Effector memory CD8-positive, alpha-beta T cell (primary cell): ENCODE measurements at regions not wholly inside any gene's neighbourhood (a gene's known extent, or its start where the extent isn't known, plus 50 kb on each side); places are given as distances from the start of the nearest gene placed in this dataset.
A peak's percentile ranks its signal among the peaks of the same experiment; 100 is the strongest.

Source experiments
- ATAC-seq: fragments of 150-1000 bp; cut with Tn5 transposase; replicated peaks from 2 replicates; pipeline ENCODE4 v1.10.0; 2021; ENCODE audit warnings: mild to moderate bottlenecking, moderate library complexity
- DNase-seq, 3 experiments: peaks; one replicate each; pipeline ENCODE4 v3.0.0; 2021
- H3K27ac Mint-ChIP-seq, 2 donors: one replicate each; pipeline ENCODE4 v1.8.0; 2022; ENCODE audit warnings: mild to moderate bottlenecking in 2 of 2, mixed read lengths in 2 of 2, moderate library complexity in 2 of 2
- H3K27me3 Mint-ChIP-seq, 2 donors: one replicate each; pipeline ENCODE4 v1.8.0; 2022; ENCODE audit warnings: mixed read lengths in 2 of 2
- H3K36me3 Mint-ChIP-seq: one replicate; pipeline ENCODE4 v1.8.0; 2022; ENCODE audit warnings: mild to moderate bottlenecking, moderate library complexity, mixed read lengths; ENCODE audit not compliant: insufficient read depth
- H3K4me1 Mint-ChIP-seq, 2 donors: one replicate each; pipeline ENCODE4 v1.8.0; 2022; ENCODE audit warnings: low read depth in 2 of 2, mixed read lengths in 2 of 2
- H3K4me3 Mint-ChIP-seq, 2 donors: one replicate each; pipeline ENCODE4 v1.8.0; 2022; ENCODE audit warnings: mild to moderate bottlenecking in 2 of 2, mixed read lengths in 2 of 2, moderate library complexity in 2 of 2
- H3K9me3 Mint-ChIP-seq, 2 donors: one replicate each; pipeline ENCODE4 v1.8.0; 2022; ENCODE audit warnings: mixed read lengths in 2 of 2

- no peak for ATAC-seq
- H3K27ac Mint-ChIP-seq, result no peak overlapping the region
- no peaks in the 10 kb centered on the region for H3K27me3 Mint-ChIP-seq
- no peaks in the 10 kb centered on the region for H3K36me3 Mint-ChIP-seq
- H3K9me3 Mint-ChIP-seq, result peaks cover 0 to 6% of the 10 kb centered on the region in 2 donors
- no peak overlapping the region for H3K4me3 Mint-ChIP-seq
- no peaks in the 10 kb centered on the region for H3K4me1 Mint-ChIP-seq
- no peak for DNase-seq
Observed at GRCh38 chr3:110093411-110093810, 756.1 kb upstream of the DPPA4 start.

GRCh38 chr3:110093812-110094401 lies 756.6 kb upstream of the DPPA4 start:
- Mint-ChIP-seq H3K36me3 (no peaks in the 10 kb centered on the region), H3K4me1 (no peaks in the 10 kb centered on the region), H3K27ac (no peak overlapping the region), H3K4me3 (no peak overlapping the region), H3K27me3 (no peaks in the 10 kb centered on the region), H3K9me3 (peaks cover 0 to 7% of the 10 kb centered on the region in 2 donors)
- ATAC-seq (no peak), DNase-seq (no peak)

DNA sequence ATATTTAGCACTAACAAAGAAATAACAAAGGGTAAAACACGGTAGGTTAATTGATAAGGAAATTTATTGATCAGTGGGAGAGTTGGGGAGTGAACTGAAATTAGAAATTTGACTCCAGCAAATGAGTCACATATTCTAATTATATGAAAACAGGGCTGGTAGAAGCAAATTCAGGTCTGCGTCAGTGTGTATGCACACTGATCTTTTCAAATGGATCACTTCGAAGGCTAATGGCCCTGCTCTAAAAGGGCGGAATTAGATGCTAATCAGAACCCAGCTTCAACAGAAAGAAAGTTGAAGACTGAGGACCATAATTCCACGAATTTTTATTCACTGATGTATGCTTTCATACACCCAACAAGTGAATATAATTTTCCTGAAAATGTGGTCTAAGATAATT lies 762.4 kb upstream of the DPPA4 start:
- peaks cover 0 to 2% of the 10 kb centered on the region in 2 donors for H3K4me1 Mint-ChIP-seq
- no peak overlapping the region for H3K4me3 Mint-ChIP-seq
- peaks cover 0 to 7% of the 10 kb centered on the region in 2 donors for H3K9me3 Mint-ChIP-seq
- no peaks in the 10 kb centered on the region for H3K36me3 Mint-ChIP-seq
- no peak for DNase-seq
- no peak for ATAC-seq
- no peak overlapping the region for H3K27ac Mint-ChIP-seq
- no peaks in the 10 kb centered on the region for H3K27me3 Mint-ChIP-seq

GRCh38 chr3:110101361-110101760 lies 764.0 kb upstream of the DPPA4 start:
- DNase-seq (no peak), ATAC-seq (no peak)
- Mint-ChIP-seq H3K27me3 (no peaks in the 10 kb centered on the region), H3K9me3 (peaks cover 0 to 7% of the 10 kb centered on the region in 2 donors), H3K36me3 (no peaks in the 10 kb centered on the region), H3K27ac (no peak overlapping the region), H3K4me3 (no peak overlapping the region), H3K4me1 (peaks cover 0 to 2% of the 10 kb centered on the region in 2 donors)

DNA sequence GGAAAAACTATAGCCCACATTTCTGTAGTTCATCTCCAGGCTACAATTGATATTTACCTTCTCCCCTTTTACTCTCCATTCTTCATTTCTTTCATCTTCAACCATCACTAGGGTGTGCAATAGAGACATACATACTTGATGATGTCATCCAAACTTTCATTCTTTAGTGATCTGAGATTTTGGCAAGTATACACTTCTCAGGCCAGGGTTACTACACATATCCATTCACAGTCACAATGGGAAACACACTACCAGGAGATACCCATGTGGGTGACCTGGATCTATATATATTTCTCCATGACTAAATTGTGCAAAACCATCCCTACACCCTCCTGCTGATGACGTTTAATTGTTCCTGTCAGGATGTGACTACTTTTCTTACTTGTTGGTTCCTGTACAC lies 769.5 kb upstream of the DPPA4 start:
- Mint-ChIP-seq H3K9me3 (no peaks in the 10 kb centered on the region), H3K27me3 (no peaks in the 10 kb centered on the region), H3K4me3 (no peak overlapping the region), H3K36me3 (no peaks in the 10 kb centered on the region), H3K4me1 (no peaks in the 10 kb centered on the region), H3K27ac (no peak overlapping the region)
- no peak for DNase-seq
- no peak for ATAC-seq

DNA sequence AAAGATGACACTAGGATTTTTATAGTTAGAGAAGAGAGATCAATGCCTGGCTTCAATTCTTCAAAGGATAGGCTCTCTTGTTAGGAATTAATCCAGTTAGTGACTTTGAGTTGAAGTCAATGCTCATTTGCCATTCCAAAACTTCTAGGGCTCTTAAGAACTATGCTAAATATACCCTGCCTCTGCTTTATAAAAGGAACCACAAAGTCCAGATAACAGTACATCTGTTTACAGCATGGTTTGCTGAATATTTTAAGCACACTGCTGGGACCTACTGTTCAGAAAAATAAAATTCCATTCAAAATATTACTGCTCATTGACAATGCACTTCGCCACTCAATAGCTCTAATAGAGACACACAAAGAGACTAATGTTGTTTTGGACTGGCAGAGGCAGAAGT lies 786.6 kb upstream of the DPPA4 start:
- no peaks in the 10 kb centered on the region for H3K27me3 Mint-ChIP-seq
- no peak overlapping the region for H3K4me3 Mint-ChIP-seq
- no peak overlapping the region for H3K27ac Mint-ChIP-seq
- no peaks in the 10 kb centered on the region for H3K9me3 Mint-ChIP-seq
- H3K36me3 Mint-ChIP-seq, result no peaks in the 10 kb centered on the region
- DNase-seq, result no peak
- no peaks in the 10 kb centered on the region for H3K4me1 Mint-ChIP-seq
- no peak for ATAC-seq

- DNase-seq (no peak), ATAC-seq (no peak)
- no peaks in the 10 kb centered on the region for H3K27me3 Mint-ChIP-seq
- no peaks in the 10 kb centered on the region for H3K36me3 Mint-ChIP-seq
- no peak overlapping the region for H3K27ac Mint-ChIP-seq
- H3K4me1 Mint-ChIP-seq, result no peaks in the 10 kb centered on the region
- H3K4me3 Mint-ChIP-seq, result no peak overlapping the region
- H3K9me3 Mint-ChIP-seq, result peaks cover 0 to under 1% of the 10 kb centered on the region in 2 donors
Observed at GRCh38 chr3:110126065-110126464, 788.7 kb upstream of the DPPA4 start.

DNA sequence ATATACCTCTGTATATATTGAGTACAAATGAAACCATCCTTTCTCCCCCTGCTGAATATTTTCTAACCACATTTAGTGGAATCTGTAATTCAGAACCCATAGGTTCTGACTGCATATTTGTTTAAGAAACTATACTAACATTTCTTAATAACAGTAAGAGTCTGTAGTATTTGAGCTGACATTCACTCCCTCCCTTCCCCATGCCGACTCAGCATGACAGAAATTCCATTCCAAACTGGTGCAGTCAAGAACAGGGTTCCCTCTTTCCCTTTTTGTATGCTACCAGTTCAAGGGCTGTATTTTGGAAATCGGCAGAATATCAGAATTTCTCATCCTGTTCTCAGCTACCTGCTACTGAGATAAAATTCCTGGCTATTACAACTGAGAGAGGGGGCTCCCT lies 796.6 kb upstream of the DPPA4 start:
- DNase-seq, result no peak
- H3K27ac Mint-ChIP-seq, result no peak overlapping the region
- peaks cover 0 to 8% of the 10 kb centered on the region in 2 donors for H3K27me3 Mint-ChIP-seq
- no peaks in the 10 kb centered on the region for H3K36me3 Mint-ChIP-seq
- no peaks in the 10 kb centered on the region for H3K4me1 Mint-ChIP-seq
- no peak for ATAC-seq
- peaks cover 0 to 2% of the 10 kb centered on the region in 2 donors for H3K9me3 Mint-ChIP-seq
- no peak overlapping the region for H3K4me3 Mint-ChIP-seq

- H3K4me1 Mint-ChIP-seq, result no peaks in the 10 kb centered on the region
- peaks cover 3% of the 10 kb centered on the region for H3K36me3 Mint-ChIP-seq
- DNase-seq (no peak), ATAC-seq (no peak)
- H3K27me3 Mint-ChIP-seq, result peaks cover 0 to 5% of the 10 kb centered on the region in 2 donors
- H3K9me3 Mint-ChIP-seq, result no peaks in the 10 kb centered on the region
- H3K4me3 Mint-ChIP-seq, result no peak overlapping the region
- no peak overlapping the region for H3K27ac Mint-ChIP-seq
Observed at GRCh38 chr3:110139048-110139447, 801.7 kb upstream of the DPPA4 start.

DNA sequence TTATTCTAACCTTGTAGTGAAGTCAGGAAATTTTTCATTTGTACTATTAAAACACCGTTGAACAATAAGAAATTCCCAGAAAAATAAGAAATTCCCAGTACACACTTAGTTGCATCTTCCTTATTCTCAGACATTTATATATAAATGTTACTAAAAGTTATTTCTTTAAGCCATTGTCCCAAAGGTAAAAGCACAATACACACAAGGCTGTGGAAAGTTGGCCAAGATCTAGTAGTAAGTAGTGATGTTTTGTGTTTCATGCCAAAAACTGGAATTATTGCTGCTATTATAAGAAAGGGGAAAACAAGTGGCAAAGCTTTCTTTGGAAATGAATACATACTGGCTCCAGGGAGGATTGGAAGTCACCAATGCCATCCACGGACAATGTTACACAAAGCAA lies 802.5 kb upstream of the DPPA4 start:
- ATAC-seq (no peak), DNase-seq (no peak)
- Mint-ChIP-seq H3K27me3 (no peaks in the 10 kb centered on the region), H3K4me1 (no peaks in the 10 kb centered on the region), H3K27ac (no peak overlapping the region), H3K4me3 (no peak overlapping the region), H3K9me3 (no peaks in the 10 kb centered on the region), H3K36me3 (peaks cover 3% of the 10 kb centered on the region)

DNA sequence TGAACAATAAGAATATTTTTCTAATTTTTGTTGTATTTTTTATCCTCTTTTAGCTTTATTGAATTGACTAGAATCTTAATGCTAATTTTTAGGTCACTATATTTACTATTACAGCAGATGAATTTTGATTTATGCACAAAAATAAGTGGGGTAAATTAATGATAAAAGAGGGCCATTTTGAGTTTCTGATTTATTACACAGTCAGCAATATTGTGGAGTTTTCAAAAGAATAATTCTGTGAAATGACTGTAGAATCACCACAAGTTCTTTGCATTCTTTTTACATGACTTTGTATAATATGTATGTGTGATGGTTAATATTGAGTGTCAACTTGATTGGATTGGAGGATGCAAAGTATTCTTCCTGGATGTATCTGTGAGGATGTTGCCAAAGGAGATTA lies 812.4 kb upstream of the DPPA4 start:
- H3K9me3 Mint-ChIP-seq, result no peaks in the 10 kb centered on the region
- ATAC-seq (no peak), DNase-seq (no peak)
- H3K27ac Mint-ChIP-seq, result no peak overlapping the region
- no peak overlapping the region for H3K4me3 Mint-ChIP-seq
- H3K27me3 Mint-ChIP-seq, result peaks cover 0 to under 1% of the 10 kb centered on the region in 2 donors
- H3K36me3 Mint-ChIP-seq, result no peaks in the 10 kb centered on the region
- H3K4me1 Mint-ChIP-seq, result no peaks in the 10 kb centered on the region

DNA sequence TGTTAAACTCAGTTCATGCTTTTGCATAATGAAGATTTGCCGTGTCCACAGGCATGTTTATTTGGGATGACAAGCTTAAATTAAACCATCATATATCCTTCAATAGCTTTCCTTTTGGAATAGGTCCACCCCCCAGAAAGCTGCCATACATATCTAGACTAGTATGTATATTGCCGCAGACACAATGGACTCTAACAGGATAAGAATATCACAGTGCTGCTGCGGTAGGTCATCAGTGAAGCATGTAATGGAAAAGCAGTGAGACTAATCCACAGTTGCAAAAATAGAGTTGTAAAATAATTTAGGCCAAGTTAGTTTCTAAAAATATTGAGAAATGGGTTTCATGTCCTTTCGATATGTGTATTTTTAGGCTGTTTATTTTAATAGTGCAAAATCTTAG lies 819.9 kb upstream of the DPPA4 start:
- ATAC-seq (no peak), DNase-seq (no peak)
- H3K9me3 Mint-ChIP-seq, result no peaks in the 10 kb centered on the region
- H3K27me3 Mint-ChIP-seq, result peaks cover 0 to 5% of the 10 kb centered on the region in 2 donors
- no peaks in the 10 kb centered on the region for H3K36me3 Mint-ChIP-seq
- H3K27ac Mint-ChIP-seq, result no peak overlapping the region
- H3K4me3 Mint-ChIP-seq, result no peak overlapping the region
- no peaks in the 10 kb centered on the region for H3K4me1 Mint-ChIP-seq

- DNase-seq (no peak), ATAC-seq (no peak)
- Mint-ChIP-seq H3K27me3 (no peaks in the 10 kb centered on the region), H3K27ac (no peak overlapping the region), H3K4me3 (no peak overlapping the region), H3K36me3 (no peaks in the 10 kb centered on the region), H3K4me1 (peaks cover 5% of the 10 kb centered on the region in 2 donors), H3K9me3 (no peaks in the 10 kb centered on the region)
Observed at GRCh38 chr3:110164632-110165369, 827.5 kb upstream of the DPPA4 start.

DNA sequence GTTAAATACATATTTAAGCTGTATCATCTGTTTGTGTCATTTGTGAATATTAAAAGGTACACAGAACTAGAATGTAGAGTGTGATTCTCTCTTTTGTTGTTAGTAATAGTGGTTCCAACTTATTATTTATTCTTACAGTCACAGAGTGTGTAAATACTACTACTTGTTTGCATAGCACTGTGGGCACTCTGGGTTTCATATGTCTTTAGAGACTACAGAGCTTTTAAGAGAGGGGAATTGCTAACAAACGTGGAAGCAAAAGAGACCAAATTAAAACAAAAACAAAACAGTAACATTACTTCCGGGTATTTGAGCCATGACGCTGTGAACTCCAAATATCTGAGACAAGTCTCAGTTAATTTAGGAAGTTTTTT lies 828.0 kb upstream of the DPPA4 start:
- Mint-ChIP-seq H3K36me3 (no peaks in the 10 kb centered on the region), H3K9me3 (no peaks in the 10 kb centered on the region), H3K4me1 (peaks cover 5% of the 10 kb centered on the region in 2 donors), H3K4me3 (peak overlapping the region in 1 of 2 donors; percentile 1), H3K27ac (peak overlapping the region in 1 of 2 donors; percentile 56), H3K27me3 (no peaks in the 10 kb centered on the region)
- DNase-seq (no peak), ATAC-seq (no peak)
